HG03108 (cell line): ENCODE measurements at regions not wholly inside any gene's neighbourhood (a gene's known extent, or its start where the extent isn't known, plus 50 kb on each side); places are given as distances from the start of the nearest gene placed in this dataset.
A peak's percentile ranks its signal among the peaks of the same experiment; 100 is the strongest.

Experiments used
- ATAC-seq: cut with Tn5 transposase; IDR thresholded peaks from one replicate; pipeline ENCODE4 v1.9.1; 2021; ENCODE audit warnings: moderate library complexity; ENCODE audit not compliant: unreplicated experiment

DNA sequence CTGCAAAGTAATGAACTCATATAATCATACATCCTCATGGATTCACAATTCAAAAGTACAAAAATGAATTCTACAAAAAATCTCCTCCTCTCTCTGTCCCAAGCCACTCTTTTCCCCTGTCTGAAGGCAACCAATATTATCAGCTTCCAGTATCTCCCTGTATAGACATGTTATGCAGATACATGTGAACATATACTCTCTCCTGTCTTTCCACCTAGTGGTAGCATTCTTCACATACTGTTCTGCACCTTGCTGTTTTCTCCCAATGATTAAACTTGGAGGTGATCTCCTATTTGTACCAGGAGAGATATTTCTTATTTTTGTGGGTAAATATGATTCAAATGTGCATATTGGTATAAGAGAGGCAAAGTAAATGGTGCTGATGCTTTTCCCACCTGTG is 416.4 kb downstream of the EPM2A start:
- no peak for ATAC-seq

DNA sequence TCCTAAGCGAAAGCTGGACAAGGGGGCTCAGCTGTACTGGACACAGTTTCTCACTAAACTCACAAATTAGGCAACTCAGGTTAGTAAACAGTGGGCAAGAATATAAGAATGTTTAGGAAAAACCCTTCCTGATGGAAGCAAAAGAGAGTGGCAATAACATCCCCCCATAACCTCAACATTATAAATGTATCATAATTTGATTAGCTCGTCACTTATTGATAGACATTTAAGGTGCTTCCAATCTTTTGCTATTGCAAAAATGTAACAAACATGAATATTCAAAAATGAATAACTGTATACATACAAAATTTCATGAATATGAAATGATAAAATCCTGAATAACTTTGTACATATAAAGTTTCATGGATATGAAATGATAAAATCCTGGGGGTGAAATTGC is 415.7 kb downstream of the EPM2A start:
- no peak for ATAC-seq

DNA sequence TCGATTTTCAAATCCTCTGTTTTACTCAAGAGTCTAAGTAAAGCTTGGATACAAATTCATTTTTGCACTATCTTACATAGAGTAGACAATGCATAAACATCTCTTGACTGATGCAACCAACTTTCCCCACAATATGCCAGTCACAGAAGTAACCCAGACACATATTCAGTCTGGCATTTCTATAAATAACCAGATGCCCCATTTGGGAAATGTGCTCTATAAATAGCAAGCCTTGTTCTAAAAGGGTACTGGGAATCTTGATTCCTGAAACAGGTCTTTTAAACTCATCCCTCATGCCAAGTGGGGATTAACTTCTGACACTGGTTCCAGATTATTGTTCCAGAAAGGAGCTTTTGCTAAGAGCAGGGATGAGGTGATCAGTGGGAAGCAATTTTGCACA is 411.7 kb downstream of the EPM2A start:
- no peak for ATAC-seq

DNA sequence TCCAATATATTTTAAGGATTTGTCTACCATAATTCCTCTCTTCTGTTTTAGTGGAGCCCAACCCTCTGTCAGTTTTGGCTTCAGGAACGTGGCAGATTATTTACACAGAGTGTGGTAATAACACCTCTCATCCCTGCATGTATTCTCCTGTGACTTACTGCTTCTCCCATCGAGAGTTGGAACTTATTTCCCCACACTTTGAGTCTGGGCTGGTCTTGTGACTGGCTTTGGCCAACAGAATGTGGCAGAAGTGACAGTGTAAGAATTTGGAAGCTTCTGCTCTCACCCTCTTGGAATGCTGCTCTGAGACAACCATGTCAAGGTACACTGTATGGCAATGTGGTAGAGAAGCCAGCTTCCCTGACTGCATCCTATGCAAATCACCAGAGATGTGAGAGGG is 407.7 kb downstream of the EPM2A start:
- no peak for ATAC-seq

DNA sequence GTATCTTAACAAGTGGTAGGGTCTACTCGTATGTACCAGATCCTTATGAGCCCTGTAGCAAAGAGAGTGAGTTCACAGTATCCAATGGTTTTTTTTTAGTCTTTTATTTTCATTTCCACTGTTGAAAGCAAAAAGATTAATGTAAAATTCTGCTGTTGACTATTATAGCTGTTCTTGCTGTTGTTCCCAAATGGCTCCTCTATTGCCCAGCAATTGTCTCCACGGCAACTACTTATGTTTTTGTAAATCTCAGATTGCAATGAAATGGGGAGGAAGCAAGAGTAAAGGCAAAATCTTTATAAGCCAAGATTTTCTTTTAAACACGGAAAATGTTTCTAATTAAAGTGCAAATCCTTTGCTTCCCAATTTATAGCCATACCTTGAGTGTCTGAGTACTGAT is 406.1 kb downstream of the EPM2A start:
- ATAC-seq, result no peak

DNA sequence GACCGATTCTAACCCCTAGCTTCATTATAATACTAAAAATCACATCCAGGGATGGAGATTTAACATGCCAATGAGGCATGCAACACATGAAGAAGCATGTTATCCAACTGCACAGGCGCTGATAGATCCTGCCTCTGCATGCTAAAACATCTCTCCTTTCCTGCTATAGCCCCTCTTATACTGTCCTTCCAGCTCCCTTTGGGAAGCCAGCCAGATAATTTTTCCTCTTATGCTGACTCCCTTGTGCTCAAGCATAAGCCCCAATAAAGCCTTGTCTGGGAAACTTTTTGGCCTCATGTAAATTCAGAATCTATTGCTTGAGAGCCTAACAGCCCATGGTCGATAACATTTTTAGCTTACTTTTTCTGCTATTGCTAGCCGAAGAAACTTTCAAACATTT is 404.3 kb downstream of the EPM2A start:
- ATAC-seq, result no peak

DNA sequence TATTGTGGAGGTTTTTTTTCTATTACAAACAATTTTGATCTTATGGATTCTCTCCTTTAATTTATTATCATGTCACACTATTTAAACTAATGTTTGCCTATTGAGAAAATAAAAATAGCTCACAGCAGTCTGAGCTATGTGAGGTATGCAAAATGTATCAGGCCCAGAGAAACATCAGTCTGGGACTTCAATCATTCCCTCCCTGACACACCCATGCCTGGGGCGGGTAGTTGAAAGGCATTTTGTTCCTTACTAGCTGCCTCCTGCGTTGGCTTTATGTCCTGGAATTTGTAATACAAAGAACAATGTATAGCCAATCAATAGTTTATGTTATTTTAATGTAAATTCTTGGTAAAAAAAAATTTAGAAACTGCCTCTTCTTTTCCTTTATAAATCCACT is 403.3 kb downstream of the EPM2A start:
- ATAC-seq, result no peak

DNA sequence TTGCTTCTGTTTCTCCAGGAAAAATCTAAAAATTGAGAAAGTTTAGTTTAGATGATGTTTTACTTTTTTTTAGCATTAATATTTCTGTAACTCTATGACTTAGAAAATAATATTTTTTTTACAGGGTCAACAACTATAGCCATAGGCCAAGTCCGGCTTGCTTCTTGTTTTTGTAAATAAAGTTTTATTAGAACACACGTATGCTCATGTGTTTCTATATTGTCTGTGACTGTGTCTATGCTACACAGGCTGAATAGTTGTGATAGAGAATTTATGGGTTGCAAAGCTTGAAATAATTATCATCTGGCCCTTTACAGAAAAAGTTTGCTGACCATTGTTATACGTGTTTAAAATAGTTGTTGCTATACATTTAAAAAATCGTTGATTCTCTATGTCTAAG is 399.2 kb downstream of the EPM2A start:
- no peak for ATAC-seq

DNA sequence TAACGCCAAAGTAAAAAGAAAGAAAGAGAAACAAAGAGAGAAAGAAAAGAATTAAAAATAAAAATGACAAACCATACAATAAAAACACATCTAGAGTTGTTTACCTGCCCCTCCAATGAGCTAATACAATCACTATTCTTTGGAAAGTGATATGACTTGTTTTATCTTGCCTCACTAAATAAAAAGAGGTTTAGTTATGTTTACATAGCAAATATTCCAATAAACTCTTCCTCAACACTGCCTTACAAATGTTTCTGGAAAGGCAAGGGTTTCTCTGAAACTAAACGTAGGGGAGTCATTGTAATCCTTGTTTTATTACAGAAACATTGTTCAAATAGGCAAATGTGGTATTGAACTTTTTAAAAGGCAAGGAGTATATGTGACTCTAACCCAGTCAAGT is 396.2 kb downstream of the EPM2A start:
- no peak for ATAC-seq

DNA sequence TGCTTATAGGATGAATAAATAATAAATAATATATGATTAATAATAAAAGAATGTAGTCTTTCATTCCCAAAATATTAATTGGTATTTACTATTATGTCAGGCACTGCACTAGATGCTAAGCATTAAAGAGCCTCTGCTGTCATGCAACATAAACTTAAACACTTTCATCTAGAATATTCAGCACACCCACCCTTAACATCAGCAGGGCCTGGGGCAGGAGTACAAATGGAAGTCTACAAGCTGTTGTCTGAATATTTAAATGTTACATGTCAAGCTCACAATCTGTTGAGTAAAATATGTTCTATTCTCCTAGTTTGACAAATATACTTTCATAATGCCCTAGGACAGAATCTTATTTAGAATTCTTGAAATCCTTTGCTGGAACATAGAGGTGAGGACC is 395.1 kb downstream of the EPM2A start:
- ATAC-seq, result no peak

DNA sequence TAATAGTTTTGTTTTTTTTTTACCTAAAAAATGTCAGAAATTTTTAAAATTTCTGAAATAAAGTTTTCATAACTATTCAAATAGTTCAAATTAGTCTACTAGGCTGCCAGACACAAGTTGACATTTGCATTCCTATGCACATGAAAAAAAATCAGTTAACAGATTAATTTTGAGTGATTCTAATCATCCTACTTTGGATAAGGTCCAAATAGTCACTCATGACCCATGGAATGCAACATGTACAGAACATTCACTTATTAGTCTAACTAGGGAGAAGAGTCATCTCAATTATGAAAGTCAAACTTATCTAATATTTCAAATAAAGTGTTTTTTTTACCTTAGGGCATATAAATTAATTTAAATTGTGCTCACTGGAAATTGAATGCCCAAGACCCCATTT is 390.2 kb downstream of the EPM2A start:
- no peak for ATAC-seq

DNA sequence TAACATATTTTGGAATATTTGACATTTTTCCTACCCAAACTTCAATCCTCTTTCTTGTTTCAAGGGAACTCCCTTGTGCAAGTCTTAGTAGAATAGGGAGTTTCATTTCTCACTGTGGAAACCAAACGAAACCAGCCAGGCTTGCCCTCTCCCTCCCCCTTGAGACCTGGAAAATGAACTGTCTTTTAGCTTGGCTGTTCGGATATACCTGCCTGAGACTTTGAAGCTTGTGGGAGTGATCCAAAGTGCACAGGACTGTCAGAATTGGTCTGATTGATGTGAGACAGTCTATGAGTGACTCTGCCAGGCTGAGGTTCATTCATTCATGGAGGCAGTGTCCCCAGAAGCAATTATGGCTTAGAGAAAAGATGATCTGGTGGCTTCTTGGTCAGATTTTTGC is 388.1 kb downstream of the EPM2A start:
- ATAC-seq, result no peak

DNA sequence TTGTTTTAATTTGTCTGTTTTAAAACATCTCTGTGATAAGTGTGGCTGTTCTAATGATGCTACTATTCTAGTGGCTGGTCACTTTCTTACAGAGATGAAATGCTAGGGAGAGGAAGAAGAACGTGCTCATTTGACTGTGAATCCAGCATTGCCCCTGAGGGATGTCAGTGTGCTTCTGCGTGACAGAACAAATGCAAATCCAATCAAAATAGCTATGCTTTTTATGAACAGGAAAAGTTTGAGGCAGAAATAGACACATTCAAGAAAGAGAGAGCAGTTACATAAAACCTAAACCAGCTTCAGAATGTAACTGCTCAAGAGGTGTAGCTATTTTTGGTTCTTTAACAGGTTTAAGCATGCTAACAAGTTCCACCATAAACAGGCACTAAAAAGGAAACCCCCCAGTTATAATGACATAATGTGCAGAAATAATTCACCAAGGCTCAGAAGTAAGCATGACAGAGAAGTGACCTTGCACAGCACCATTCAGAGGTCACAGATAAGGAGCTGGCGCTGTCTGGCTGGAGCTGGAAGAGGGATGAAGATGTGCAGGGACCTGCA is 385.3 kb downstream of the EPM2A start:
- peak; percentile 62 for ATAC-seq

DNA sequence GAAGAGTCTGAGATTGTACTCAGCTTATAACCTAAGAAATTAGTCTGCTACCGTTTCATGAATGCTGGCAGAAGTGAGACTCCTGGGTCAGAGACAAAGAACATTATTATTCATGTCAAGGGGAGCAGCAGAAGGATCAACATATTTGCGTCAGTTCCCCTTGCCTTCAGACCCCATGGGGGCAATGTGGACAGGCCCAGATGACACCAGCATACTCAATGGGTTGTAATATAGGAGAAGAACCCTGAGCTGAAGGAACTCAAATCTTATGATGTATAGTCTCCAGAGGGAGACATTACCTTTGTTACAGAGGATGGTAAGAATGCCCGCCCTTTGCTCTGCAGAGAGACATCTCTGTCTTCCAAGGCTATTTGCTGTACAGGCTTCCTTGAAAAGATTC is 384.4 kb downstream of the EPM2A start:
- no peak for ATAC-seq

DNA sequence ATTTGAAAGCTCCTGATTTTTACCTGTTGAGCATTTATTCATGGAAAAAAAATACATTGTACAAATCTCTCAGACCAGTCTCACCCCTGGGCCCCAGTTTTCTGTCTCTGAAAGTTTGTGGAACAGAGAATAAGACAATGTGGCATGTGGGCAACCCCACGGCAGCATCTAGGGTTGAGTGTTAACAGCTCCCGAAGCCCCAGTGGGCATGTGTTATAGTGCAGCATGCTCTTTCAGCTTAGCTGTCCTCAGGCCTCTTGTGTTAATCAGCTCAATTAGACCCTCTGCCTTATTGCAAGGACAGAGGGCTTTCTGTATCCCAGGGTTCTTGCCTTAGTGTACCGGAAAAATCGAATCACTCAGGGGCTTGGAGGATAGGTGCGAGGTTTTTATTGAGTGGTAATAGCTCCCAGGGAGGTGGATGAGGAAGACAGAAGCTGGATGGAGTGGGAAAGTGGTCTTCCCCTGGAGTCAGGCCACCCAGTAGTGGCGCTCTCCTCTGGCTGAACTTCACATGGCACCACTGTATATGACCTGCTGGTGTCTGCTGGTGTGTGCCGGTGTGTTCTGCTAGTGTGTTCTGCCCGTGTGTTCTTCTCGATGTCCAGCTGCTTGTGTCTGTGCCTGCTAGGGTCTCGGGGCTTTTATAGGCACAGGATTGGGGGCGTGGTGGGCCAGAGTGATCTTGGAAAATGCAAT is 382.8 kb downstream of the EPM2A start:
- ATAC-seq, result no peak

DNA sequence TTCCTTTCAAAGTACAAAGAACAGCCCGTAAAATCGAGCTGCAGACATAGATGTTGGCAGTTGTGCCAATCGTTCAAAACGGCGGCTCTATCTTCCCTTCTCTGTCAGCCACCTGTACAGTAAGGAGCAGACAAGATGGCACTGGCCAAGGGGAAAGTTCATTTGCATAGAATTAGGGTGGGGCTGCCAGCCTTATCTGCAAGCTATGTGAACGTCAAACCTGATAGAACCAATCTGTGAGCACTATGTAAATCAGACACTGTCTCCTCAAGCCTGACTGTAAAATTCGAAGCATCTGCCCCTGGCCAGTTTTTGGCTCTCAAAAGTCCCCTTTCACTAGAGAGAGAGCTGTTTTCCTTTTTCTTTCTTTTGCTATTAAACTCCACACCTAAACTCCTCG is 374.5 kb downstream of the EPM2A start:
- ATAC-seq, result no peak

DNA sequence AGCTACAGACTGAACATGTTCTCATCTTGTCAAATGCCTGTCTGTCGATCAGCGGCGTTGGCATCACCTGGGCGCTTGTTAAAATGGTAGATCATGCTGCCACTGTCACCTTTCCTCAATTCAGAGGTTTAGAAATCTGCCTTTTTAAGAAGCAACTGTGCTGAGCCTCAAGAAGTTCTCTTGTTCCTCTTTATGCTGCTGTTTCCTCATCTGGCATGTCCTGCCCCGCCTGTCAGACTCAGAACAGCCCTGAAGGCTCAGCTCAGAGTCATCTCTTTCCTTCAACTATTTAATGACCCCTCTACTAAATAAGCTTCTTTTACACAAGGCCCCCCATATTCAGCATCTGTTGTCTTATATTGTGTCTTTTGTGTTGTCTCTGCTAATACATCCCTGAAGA is 368.2 kb downstream of the EPM2A start:
- no peak for ATAC-seq

DNA sequence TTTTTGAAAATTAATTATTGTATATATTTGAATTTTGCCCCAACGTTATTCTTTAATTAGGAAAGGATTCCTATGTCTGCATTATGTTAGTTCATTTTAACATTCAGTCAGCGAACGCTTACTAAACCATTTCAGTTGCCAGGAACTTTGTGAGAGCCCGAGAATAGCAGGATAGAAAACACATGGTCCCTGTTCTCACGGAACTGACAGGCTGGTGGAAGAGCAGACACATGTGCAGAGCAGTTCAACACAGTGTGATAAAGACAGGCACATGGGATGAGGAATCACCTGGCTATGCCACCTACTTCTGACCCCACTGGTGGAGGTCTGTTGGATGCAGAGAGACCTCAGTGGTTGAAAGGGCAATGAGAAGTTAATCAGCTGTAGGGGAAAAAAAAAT is 367.2 kb downstream of the EPM2A start:
- no peak for ATAC-seq

DNA sequence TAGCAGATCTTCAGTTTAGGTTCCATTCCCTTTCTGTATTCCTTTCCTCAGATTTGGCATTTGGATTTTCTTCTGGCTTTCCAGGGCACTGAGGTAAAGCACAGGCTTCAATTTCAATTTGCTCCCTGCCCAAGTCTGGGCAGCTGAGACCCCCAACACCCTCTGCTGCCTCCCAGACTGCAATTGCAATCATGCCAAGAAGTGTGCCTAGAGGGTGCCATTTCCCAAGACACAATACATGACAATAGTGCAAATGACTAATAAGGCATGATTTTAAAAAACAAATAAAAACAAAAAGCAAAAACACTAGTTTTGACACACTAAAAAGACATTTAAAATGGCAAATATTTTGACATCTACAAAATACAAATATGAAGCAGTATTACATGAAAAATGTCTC is 364.8 kb downstream of the EPM2A start:
- no peak for ATAC-seq

DNA sequence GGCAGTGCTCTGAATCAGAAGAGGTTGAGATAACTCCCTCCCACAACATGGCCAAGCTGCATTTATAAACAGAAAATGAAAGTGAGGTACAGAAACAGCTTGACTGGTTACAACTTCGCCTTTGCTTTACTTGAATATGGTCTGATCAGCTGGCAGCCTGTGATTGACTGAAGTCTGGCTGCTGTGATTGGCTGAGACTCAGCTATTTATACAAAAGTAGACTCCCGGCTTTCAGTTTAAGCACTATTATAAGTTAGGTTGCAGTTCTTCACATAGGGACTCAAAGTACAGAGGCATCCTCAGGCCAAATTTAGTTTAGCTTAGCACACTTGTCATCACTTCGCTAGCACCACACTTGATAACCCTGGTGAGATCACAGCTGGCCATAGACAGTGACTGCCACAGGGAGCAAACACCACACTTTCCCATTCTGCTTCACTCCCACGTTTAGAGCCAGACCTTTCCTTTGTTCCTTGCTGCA is 362.6 kb downstream of the EPM2A start:
- peak; percentile 96 for ATAC-seq

DNA sequence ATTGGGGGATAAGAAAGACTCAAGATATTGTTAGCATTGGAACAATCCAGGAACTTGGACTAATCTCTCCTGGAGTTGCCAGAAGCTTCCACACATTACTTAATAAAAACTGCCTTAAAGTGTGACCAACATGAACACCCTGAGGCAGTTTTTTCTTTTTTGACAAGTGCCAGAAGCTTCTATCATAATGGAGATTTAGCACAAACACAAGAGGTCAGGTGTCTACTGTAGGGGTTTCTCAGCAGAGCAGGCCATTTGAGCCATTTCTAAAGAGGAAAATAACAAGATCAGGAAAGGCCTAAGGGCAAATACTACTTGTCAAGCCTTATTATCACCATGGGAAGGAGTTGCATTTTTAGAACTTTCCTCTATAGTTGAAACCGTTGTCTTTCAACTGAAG is 361.5 kb downstream of the EPM2A start:
- no peak for ATAC-seq

DNA sequence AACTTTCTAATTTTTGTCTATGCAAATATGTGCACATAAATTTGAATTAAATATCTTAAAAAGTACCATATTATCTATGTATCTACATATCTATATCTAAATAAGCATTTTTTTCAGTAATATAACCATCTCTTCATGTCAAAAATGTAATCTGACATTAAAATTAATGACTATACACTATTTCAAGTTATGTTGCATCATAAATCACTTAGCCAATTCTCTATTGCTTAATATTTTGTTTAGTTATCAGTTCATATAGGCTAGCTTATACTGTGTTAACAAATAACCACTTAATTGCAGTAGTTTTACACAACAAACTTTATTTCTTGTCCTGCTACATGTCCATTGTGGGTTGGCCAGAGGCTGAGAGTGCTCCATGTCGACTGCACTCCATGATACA is 360.8 kb downstream of the EPM2A start:
- ATAC-seq, result no peak

DNA sequence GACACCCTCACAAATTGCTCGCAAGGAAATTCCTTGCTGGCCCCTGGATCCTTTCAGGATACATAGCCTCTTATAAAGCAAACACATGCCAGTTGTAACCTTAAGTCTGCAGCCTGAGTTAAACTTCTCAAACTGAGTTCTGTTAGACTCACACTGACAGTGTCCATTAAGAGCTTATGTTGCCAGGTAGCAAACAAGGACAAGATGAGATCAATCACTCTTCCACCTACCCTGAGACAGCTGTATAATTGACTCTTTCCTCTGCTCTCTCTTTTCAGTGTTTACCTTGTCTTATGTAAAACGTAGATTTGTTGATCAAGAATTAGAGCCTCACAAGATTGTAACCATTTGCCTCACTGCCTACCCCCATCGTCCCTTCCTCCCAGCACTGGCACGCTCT is 359.8 kb downstream of the EPM2A start:
- ATAC-seq, result no peak
